HTR-8/SVneo (cell line): ENCODE measurements at regions not wholly inside any gene's neighbourhood (a gene's known extent, or its start where the extent isn't known, plus 50 kb on each side); places are given as distances from the start of the nearest gene placed in this dataset.

Source experiments
- DNase-seq: peaks from one replicate; pipeline ENCODE4 v3.0.0; 2011; ENCODE audit warnings: low spot score, mixed read lengths; ENCODE audit not compliant: insufficient read length
- FAIRE-seq: peaks from 2 replicates; lab custom pipeline; 2011; peaks lifted over from hg19 to GRCh38; lab: Jason Lieb, UNC

DNA sequence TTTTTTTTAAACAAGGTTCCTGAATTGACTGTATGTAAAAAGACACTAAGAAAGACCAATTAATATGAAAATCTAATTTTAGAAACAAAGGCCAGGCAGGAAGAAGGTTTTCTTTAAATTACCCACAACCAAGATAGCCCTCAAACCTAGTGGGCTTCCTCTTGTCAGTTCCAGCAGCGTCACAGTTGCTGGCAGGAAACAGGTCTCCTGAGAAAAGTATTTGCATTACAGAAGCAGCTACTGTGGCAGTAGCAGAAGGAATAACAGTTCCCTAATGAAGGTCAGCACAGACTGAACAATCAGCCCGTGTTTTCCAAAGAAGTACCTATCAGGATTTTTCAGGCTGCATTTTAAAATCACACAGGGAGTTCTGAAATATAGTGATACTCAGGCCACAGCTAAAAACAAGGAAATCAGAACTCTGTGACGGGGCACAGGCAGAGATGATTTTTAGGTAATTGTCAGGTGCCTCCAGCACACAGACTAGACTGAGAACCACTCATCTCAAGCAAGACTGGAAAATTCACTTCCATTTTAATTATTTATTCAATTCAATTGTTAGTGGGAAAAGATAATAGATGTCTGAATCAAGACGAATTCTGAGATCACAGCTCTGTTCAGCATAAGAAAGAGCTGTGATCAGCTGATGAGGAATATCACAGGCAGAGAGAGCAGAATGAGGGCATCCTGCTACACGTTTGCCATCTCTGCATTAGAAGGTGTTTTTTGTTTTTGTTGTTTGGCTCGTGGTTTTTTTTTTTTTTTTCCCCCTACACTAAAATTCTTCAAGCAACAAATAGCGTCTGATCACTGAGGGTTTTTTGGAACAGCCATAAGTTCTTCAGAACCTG lies 230.5 kb upstream of the KHDRBS2 start:
- FAIRE-seq (no peak), DNase-seq (no peak)

DNA sequence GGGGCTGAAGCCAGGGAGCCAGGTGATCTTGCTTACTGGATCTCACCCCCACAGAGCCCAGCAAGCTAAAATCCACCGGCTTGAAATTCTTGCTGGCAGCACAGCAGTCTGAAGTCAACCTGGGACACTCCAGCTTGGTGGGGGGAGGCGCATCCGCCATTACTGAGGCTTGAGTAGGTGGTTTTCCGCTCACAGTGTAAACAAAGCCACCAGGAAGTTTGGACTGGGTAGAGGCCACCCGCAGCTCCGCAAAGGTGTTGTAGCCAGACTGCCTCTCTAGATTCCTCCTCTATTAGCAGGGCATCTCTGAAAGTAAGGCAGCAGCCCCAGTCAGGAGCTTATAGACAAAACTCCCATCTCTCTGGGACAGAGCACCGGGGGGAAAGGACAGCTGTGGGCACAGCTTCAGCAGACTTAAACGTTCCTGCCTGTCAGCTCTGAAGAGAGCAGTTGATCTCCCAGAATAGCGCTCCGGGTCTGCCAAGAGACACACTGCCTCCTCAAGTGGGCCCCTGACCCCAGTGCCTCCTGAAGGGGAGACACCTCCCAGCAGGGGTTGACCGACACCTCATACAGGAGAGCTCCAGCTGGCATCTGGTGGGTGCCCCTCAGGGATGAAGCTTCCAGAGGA lies 206.3 kb upstream of the KHDRBS2 start:
- FAIRE-seq = no peak
- DNase-seq = no peak

DNA sequence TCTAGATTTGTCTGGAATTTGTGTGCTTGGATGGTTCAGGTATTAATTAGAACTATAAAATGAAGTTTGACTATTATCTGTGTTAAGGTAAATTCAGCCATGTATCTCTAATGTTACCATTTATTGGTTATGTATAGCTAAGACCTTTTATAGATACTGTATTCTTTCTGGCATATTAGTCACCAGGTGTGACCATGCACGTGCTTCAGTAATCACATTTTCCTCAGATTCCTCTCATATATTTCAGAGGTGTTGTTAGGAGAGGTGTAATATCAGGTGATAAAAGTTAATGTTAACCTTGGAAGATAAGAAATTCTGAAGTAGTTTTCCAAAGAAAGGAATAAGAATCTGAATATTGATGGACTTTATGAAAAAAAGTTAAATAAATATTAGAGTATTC lies 194.5 kb upstream of the KHDRBS2 start:
- DNase-seq = no peak
- FAIRE-seq = no peak

DNA sequence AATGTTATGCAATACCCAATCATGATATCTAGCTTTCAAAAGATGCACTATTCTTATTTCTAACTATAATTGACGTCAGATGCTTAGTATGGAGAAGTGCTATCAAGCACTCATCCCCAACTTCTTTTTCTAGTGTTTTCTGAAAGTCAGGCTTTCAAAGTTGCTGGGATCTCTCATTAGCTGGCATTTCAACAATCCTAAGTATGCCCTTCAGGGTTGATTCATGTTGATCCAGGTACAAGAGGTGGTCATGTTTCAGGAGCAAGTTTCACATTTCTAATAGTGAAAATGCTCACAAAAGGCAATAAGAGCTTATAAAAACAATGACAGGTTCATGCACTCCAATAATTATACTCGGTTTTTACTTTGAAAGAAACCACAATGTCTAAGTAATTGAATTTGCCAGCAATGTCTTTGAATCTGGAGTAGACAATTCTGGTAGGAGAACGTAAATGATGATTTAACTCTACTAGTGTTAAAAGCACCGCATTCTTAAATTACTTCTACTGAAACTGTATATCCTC lies 193.7 kb upstream of the KHDRBS2 start:
- no peak for FAIRE-seq
- DNase-seq = no peak

DNA sequence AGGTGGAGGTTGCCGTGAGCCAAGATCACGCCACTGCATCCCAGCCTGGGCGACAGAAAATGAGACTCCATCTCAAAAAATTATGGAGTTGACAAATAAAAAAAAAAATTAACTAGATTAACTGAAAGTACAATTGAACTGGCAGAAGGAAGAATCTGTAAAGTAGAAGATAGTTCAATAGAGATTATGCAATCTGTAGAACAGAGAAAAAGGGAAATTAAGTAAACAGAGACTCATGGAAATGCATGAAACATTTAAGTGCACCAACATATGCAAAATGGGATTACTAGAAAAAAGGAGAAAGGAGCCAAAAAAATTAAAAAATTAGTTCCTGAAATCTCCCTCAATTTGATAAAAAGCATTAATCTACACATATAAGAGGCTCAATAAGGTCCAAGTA lies 188.8 kb upstream of the KHDRBS2 start:
- FAIRE-seq (no peak), DNase-seq (no peak)

DNA sequence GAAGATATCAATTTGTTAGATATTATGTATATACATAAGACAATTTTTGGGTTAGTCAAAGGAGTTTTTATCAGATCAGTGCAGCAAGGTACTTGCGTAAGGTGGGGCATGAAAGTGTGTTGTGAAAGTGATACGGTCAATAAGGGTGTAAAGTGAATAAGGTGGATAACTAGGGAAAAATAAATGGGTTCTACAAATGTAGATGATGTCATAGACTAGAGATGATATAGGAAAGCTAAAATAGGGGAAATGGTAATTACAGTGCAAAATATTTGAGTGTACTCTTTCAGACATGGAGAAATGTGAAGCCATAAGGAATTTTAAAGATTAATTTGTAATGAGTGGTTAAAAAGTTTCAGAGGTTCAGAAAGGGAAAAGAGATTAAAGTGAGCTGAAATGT lies 180.6 kb upstream of the KHDRBS2 start:
- no peak for DNase-seq
- FAIRE-seq = no peak

DNA sequence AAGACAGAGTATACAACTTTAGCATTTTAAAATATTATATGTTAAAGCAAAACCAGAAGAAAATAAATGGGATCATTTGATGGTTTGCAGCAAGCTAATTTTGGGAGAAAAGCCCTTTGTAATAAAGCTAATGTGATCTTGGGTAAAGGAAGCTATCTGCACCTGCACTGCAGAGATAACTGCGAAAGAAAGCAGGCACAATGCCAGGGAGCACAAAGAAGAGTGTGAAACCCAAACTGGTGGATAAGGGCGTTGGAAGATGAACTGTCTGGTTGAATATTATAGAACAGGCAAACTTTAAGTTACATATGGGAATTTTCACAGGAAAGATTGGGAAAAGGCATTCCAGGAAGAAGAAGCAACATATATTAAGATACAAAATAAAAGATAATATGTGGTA lies 179.2 kb upstream of the KHDRBS2 start:
- DNase-seq (no peak), FAIRE-seq (no peak)

DNA sequence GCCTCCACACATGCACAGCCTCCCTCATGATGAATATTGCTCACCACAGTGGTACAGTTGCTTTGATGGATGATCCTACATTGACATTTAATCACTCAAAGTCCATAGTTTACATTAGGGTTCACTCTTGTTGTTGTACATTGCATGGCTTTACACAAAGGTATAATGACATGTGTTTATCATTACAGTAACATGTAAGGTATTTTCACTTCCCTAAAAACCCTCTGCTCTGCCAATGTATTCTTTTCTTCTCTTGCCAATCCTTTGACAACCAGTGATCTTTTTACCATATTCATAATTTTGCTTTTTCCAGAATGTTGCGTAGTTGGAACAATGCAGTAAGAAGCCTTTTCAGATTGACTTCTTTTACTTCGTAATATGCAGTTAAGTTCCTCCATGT lies 166.6 kb upstream of the KHDRBS2 start:
- DNase-seq = no peak
- FAIRE-seq = no peak

DNA sequence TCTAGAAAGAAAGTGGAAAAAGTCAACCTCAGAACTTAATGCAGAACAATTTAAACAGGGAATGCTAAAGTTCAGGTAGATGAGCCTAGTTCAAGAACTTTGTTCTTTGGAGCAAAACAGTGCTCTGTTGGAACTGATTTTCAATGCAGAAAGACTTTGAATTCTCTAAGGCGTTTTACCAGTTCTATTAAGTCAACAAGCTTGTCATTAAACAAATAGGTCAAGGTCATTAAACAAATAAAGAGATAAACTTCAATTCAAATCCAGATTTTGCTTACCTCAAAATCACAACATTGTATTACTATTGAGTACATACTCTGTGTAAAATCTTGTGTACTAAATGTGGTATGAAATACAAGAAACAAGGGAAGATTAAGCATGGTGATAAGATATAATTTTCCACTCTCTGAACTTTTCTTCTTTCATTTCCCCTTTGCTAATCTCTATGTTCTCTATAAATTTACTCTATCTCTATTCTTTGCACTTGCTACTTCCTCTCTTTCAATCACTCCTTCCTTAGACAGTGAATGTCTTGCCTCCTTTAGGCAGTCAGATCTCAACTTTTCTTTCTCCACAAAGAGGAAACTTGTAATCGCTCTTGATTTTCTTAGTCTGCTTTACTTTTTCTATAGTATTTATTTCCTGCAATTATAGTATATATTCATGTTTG lies 160.8 kb upstream of the KHDRBS2 start:
- DNase-seq (no peak), FAIRE-seq (no peak)

DNA sequence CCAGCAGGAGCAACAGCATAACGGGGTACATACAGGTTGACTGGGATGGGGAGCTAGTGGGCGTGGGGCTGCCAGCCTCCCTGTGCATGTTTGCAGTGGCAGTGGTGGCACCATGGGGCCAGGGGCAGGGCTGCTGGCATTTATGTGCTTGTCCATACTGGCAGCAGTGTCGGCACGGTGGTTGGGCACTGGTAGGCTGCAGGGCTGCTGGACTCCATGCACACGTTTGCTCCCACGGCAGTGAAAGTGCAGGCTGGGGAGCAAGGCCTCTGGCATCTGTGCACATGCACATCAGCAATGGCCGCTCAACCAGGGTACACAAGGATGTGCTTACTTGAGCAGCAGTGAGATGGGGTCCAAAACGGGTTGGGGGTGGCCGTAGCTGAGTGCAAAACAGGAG lies 159.5 kb upstream of the KHDRBS2 start:
- no peak for DNase-seq
- no peak for FAIRE-seq

DNA sequence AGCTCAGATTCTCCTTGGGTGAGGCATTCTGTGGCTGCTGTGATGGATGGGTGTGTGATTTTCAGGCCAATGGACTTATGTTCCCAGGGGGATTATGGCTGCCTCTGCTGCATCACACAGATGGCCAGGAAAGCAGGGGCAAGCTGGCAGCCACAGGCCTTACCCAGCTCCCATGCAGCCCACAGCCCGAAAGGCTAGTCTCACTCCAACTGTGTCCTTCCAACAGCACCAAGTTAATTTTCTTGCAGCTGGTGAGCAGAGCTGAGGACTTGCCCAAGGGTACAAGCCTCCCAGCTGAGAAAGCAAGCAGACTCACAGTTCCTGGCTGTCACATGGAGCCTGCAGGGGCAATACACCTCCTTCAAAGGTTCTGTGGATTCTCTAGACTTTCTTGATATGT lies 155.2 kb upstream of the KHDRBS2 start:
- DNase-seq (no peak), FAIRE-seq (no peak)

DNA sequence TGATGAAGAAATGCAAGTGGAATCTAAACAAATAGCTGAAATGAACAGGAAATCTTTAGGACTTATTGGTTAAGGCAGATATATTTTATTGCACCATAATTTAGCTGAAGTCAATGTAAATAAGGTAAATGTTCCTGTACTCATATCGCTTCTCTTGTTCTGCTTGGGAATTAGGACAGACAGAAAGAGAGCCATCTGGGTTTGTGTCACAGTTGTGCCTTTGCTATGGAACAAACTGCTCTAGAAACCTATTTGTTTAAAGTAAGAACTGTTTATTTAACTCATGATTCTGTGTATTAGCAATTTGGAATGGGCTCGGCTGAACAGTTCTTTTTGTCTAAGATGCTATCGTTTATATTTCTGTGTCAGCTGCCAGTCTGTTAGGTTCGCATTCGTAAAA lies 143.8 kb upstream of the KHDRBS2 start:
- FAIRE-seq (no peak), DNase-seq (no peak)

DNA sequence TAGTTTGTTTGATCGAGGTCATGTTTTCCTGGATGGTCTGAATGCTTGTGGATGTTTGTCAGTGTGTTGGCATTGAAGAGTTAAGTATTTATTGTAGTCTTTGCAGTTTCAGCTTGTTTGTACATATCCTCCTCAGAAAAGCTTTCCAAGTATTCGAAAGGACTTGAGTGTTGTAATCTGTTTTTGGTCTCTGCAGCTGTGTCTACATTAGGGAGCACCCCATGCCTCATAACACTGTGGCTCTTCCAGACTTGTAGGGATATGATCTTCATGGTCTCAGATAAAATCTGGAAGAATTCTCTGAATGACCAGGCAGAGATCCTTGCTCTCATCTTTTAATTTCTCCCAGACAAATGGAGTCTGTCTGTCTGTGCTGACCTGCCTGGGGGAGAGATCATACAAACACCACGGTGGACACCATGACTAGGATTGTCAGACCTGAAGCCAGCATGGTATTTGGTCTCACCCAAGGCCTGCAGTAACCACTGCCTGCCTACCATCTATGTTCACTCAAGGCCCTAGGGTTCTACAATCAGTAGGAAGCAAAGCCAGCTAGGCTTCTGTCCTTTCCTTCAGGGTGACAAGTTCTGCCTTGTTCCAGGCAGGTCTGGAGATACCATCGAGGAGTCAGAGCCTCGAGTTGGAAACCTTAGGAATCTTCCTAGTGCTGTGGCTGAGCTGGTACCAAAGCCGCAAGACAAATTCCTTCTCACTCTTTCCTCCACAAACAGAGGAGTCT lies 114.7 kb upstream of the KHDRBS2 start:
- FAIRE-seq = no peak
- no peak for DNase-seq

DNA sequence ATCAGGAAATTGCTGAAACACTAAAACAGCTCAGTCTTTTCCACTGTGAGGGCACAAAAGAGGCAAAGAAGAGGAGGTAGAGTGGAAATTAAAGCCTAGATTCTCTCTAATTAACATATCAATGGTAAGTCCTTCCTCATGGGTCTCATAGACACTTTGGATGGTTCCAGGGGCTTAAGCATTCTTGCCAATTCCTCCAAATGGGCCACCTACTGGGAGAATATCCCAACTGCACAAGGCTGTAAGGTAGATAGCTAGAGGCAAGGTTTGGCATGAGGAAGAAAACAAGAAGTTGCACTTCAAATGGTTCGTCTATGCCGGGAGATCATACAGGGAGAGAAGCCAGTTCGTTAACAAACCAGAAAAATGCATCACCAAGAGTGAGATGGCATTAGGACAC lies 107.6 kb upstream of the KHDRBS2 start:
- DNase-seq = no peak
- FAIRE-seq = no peak

DNA sequence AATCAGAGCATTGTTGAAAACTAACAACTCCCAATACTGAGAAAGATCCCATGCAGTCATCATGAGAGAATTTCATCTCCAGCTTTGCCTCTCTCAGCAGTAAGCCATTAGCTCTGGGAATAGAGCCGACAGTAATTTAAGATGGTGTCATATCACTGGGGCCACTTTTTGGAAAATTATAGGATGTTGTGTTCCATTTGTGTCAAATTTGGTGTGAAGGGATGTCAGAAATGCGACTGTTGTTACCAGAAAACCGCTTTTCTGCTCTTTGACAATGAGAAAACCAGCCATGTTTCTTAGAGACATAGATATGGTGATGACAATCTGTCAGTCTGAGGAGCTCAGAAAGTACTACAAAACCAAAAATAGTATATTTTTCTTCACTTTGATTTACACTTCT lies 106.3 kb upstream of the KHDRBS2 start:
- FAIRE-seq = no peak
- DNase-seq = no peak

DNA sequence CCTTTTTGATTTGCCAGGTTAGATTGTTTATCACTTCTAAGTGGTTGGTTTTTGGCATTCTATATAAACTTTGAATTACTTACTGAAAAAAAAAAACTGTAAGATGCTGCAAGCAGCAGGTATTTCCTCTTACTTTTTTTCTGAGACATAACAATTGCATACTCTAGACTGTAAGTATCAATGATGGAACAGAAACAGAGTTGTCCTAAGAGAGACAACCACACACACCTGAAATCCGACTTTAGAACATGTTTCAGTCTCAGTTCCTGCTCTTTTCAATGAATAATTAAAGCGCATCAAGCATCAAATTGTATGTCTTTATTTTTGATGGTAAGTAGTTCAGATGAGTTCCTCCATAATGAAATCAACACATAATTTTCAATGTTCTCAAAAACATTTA lies 105.3 kb upstream of the KHDRBS2 start:
- no peak for DNase-seq
- no peak for FAIRE-seq

DNA sequence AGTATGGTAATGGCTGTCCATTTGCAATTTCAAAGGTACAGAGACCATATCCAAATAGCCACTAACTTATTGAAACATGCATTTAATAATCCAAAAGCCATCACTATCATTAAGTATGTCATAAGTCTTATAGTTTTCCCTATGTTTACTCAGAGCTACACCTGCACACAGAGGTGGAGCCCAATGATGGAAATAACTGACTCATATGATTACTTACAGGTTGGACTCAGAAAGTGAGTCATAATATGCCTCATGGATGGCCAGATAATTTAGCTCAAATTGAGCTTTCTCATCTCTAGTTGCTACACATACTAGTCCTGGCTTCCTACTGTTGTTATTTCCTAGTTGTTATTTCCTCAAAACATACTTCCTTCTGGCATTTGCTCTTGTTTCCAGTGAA lies 104.4 kb upstream of the KHDRBS2 start:
- no peak for DNase-seq
- no peak for FAIRE-seq

DNA sequence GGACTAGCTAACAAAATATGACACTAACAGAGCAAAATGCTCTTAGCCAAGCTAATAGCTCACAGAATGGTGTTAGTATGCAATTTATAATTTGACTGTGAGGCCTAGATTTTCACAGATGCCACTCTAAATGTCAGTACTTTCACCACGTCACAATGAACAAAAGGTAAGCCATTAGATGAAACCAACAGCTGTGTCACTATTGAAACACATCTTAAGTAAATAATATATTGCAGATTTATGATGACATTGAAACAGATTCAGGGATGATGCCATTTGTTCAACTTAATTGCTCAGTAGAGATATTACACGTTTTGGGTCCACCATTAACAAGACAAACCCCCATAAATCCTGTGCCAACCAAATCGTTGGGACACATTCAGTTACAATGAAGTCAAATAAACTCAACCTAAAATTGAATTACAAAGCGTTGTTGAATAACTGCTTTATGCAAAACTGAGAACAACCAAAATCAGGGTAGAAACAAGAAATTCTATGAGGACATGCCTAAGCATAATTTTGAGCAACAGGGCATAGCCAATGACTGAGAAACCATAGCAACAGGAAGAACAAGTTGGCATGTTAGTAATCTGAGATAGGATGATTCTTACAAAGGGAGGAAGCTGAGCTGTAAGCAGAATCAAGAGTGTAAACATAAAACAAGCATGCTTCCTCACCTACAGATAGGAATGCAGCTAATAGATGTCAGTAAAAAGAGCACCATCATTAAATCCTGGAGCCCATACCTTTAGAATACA lies 85.6 kb upstream of the KHDRBS2 start:
- DNase-seq (no peak), FAIRE-seq (peak; percentile 13)

DNA sequence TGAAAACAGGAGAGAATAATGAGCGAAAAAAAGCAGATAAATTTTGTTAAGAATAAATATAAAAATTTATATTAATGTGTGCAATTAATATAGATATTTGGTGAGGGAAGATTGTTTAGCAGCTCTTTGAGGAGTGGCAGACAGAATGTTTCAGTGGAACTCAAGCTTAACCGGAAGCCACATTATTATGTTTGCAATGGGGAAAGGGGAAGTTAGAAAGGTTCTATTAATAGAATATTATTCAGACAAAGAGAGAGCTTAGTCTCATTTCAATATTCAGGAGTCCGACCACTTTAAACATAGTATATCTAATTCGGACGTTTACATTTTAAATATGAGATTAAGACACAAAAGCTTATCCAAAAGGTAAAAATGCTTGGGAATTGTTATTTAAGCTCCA lies 81.6 kb upstream of the KHDRBS2 start:
- FAIRE-seq (no peak), DNase-seq (no peak)

DNA sequence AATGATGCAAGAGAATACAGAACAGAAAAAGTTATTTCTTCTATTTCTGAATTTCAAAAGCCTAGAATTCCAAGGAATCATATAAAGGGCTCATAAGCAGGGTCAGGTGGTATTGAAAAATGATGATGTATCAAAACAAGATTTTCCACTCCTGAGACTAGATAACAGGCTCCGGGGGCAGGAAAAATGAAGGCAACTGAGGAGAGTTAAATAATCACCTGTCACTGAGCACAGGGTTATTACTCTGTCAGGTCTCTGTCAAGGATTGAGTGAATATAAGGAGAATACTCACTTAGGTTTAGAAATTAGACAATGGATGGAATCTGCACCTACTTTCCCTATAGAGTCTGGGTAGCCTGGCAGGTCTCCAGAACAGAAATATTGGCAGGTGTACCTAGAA lies 76.1 kb upstream of the KHDRBS2 start:
- FAIRE-seq = no peak
- DNase-seq = no peak
